ENCODE measurements at regions not wholly inside any gene's neighbourhood (a gene's known extent, or its start where the extent isn't known, plus 50 kb on each side); places are given as distances from the start of the nearest gene placed in this dataset.

- no peaks in the 10 kb centered on the region for H3K36me3 ChIP-seq (ENCODE audit: control insufficient read depth in 2 of 2, extremely low read depth in 1 of 2, insufficient read depth in 2 of 2, low read length in 2 of 2)
- POLR2A ChIA-PET = no interaction called here
- no peak overlapping the region for H3K4me3 ChIP-seq (replicated peaks in 1 of 3; ENCODE audit: insufficient read depth in 1 of 3, low read depth in 1 of 3, low read length in 3 of 3)
- CTCF ChIA-PET = no interaction called here
- H3K9me3 ChIP-seq (replicated peaks; ENCODE audit: control insufficient read depth, insufficient read depth, low read length) = peaks cover 12% of the 10 kb centered on the region
- no peaks in the 10 kb centered on the region for H3K9me1 ChIP-seq (replicated peaks; ENCODE audit: control insufficient read depth, extremely low read depth, insufficient read depth, low read length)
- H3K4me2 ChIP-seq (ENCODE audit: insufficient read depth, low read length) = no peak overlapping the region
- H3K79me2 ChIP-seq (ENCODE audit: control insufficient read depth, insufficient read depth, low read length) = no peaks in the 10 kb centered on the region
- no peak for FAIRE-seq
- H3K9ac ChIP-seq (replicated peaks; ENCODE audit: extremely low read depth, insufficient read depth, low read length) = no peak overlapping the region
- no TSS peak for BruUV-seq (replicated peaks)
- no peak overlapping the region for H2AFZ ChIP-seq (ENCODE audit: low read depth, low read length)
- no peaks in the 10 kb centered on the region for H3K27me3 ChIP-seq (ENCODE audit: control insufficient read depth in 2 of 2, insufficient read depth in 2 of 2, low read length in 2 of 2)
- no peaks in the 10 kb centered on the region for H3K4me1 ChIP-seq (ENCODE audit: control insufficient read depth, extremely low read depth, insufficient read depth, low read length)
- intact Hi-C loops (cut with micrococcal nuclease) = no loop called here
- no peak for DNase-seq (ENCODE audit: low read depth, low spot score)
- no peaks in the 10 kb centered on the region for H4K20me1 ChIP-seq (replicated peaks; ENCODE audit: control insufficient read depth, extremely low read depth, insufficient read depth, low read length)
- no peak for TF ChIP-seq POLR2A (IDR thresholded peaks at IDR 0.05; ENCODE audit: low read depth, low read length)
- TF ChIP-seq FOS (IDR thresholded peaks at IDR 0.05; ENCODE audit: borderline replicate concordance, insufficient read depth, low read length) = no peak
- TF ChIP-seq POLR2AphosphoS5 (IDR thresholded peaks at IDR 0.05; ENCODE audit: insufficient read depth, low read depth, low read length) = no peak
- no peak for TF ChIP-seq MYC (IDR thresholded peaks at IDR 0.05; ENCODE audit: low read depth, low read length)
- no peak for TF ChIP-seq MAX (IDR thresholded peaks at IDR 0.05; ENCODE audit: insufficient read depth, insufficient read length)
- no peak for TF ChIP-seq CTCF (IDR thresholded peaks at IDR 0.05; ENCODE audit: extremely low read depth in 1 of 2, insufficient read depth in 1 of 2, low read depth in 1 of 2, low read length in 2 of 2)
- TF ChIP-seq GATA2 (IDR thresholded peaks at IDR 0.05; ENCODE audit: insufficient read depth, insufficient read length, low read depth, low read length) = no peak
- TF ChIP-seq JUN (IDR thresholded peaks at IDR 0.05; ENCODE audit: borderline replicate concordance, insufficient read depth, insufficient read length, low read depth) = no peak
- TF ChIP-seq EZH2 (IDR thresholded peaks at IDR 0.05; ENCODE audit: borderline replicate concordance, low read depth, low read length, severe bottlenecking) = no peak
- dilution Hi-C loops (cut with MboI; ENCODE audit: extremely low pct_ligation_motif_present, low sequenced_read_pairs) = no loop called here
- no peak overlapping the region for H3K27ac ChIP-seq (ENCODE audit: insufficient read depth, low read depth, low read length)
Measured at GRCh38 chr5:5572976-5573797, 150.7 kb downstream of the ICE1 start.
